ENCODE measurements at regions not wholly inside any gene's neighbourhood (a gene's known extent, or its start where the extent isn't known, plus 50 kb on each side); places are given as distances from the start of the nearest gene placed in this dataset.

GRCh38 chr2:225254363-225254762 lies 145.1 kb upstream of the NYAP2 start:
- no peak for TF ChIP-seq CTCF (IDR thresholded peaks at IDR 0.05)
- no peak for TF ChIP-seq EZH2 (IDR thresholded peaks at IDR 0.05)
